OCI-LY1 (cell line): ENCODE measurements at regions not wholly inside any gene's neighbourhood (a gene's known extent, or its start where the extent isn't known, plus 50 kb on each side); places are given as distances from the start of the nearest gene placed in this dataset.

Source experiments
- CTCF ChIP-seq: fragments of 200-600 bp; sonication (generic), shearing (Covaris generic); IDR thresholded peaks from 2 replicates; pipeline ENCODE4 v1.5.1; 2017; ENCODE audit warnings: mild to moderate bottlenecking, antibody characterized with exemption, low read length, moderate library complexity, mixed read lengths
- EZH2 ChIP-seq: fragments of 200-600 bp; sonication (generic), shearing (Covaris generic); IDR thresholded peaks from 2 replicates; pipeline ENCODE4 v1.8.0; 2017; ENCODE audit warnings: borderline replicate concordance, mixed run types, mild to moderate bottlenecking, antibody characterized with exemption, low read length, moderate library complexity, mixed read lengths

GRCh38 chr6:98274691-98275090 lies 559.7 kb upstream of the POU3F2 start:
- TF ChIP-seq CTCF (no peak), EZH2 (no peak)
